Stomach smooth muscle (tissue), 2 donors: ENCODE measurements at regions not wholly inside any gene's neighbourhood (a gene's known extent, or its start where the extent isn't known, plus 50 kb on each side); places are given as distances from the start of the nearest gene placed in this dataset.
"Not testable (repeated sequence)": the region's sequence is repeated elsewhere in the genome, so short reads cannot be mapped to it uniquely, and the experiment has no call there.

ENCODE experiments used
- H3K27ac ChIP-seq: one replicate; pipeline ENCODE4 v1.7.0; 2013; ENCODE audit warnings: mild to moderate bottlenecking, low read length, inconsistent platforms
- H3K27me3 ChIP-seq, 2 donors: one replicate each; pipeline ENCODE4 v1.7.0; 2013; ENCODE audit warnings: low read length in 2 of 2; ENCODE audit not compliant: insufficient read depth in 2 of 2, control insufficient read depth in 1 of 2
- H3K36me3 ChIP-seq, 2 donors: one replicate each; pipeline ENCODE4 v1.7.0; 2013; ENCODE audit warnings: low read length in 2 of 2; ENCODE audit not compliant: control insufficient read depth in 2 of 2, insufficient read depth in 2 of 2
- H3K4me1 ChIP-seq: one replicate; pipeline ENCODE4 v1.7.0; 2013; ENCODE audit warnings: low read length; ENCODE audit not compliant: control insufficient read depth, insufficient read depth
- H3K4me3 ChIP-seq, 2 donors: one replicate each; pipeline ENCODE4 v1.7.0; 2013; ENCODE audit warnings: low read length in 2 of 2
- H3K9ac ChIP-seq, 2 donors: one replicate each; pipeline ENCODE4 v1.7.0; 2013; ENCODE audit warnings: low read length in 2 of 2, mild to moderate bottlenecking in 1 of 2
- H3K9me3 ChIP-seq, 2 donors: one replicate each; pipeline ENCODE4 v1.7.0; 2013; ENCODE audit warnings: low read length in 2 of 2; ENCODE audit not compliant: control insufficient read depth in 2 of 2
- donor health status: healthy.
- donor health status: Pancreatic carcinoma.

- Histone ChIP-seq H3K9ac (no peak overlapping the region), H3K4me1 (no peaks in the 10 kb centered on the region), H3K27me3 (no peaks in the 10 kb centered on the region), H3K4me3 (no peak overlapping the region), H3K27ac (no peak overlapping the region), H3K36me3 (no peaks in the 10 kb centered on the region), H3K9me3 (no peaks in the 10 kb centered on the region)
Observed at GRCh38 chr15:47041301-47041700, 676.0 kb upstream of the SEMA6D start.

- not testable (repeated sequence) for H3K4me1 ChIP-seq, H3K27ac ChIP-seq, H3K9ac ChIP-seq, H3K36me3 ChIP-seq, H3K9me3 ChIP-seq, H3K27me3 ChIP-seq, H3K4me3 ChIP-seq
Observed at GRCh38 chr15:47047981-47048380, 669.3 kb upstream of the SEMA6D start.

GRCh38 chr15:47066392-47066791, 650.9 kb upstream of the SEMA6D start:
- H3K27me3 ChIP-seq, result no peaks in the 10 kb centered on the region
- H3K9me3 ChIP-seq, result no peaks in the 10 kb centered on the region
- H3K4me1 ChIP-seq, result no peaks in the 10 kb centered on the region
- no peaks in the 10 kb centered on the region for H3K36me3 ChIP-seq
- no peak overlapping the region for H3K9ac ChIP-seq
- no peak overlapping the region for H3K4me3 ChIP-seq
- no peak overlapping the region for H3K27ac ChIP-seq

GRCh38 chr15:47077846-47078245, 639.5 kb upstream of the SEMA6D start:
- H3K4me1 ChIP-seq, H3K9me3 ChIP-seq, H3K27ac ChIP-seq, H3K36me3 ChIP-seq, H3K4me3 ChIP-seq, H3K27me3 ChIP-seq, H3K9ac ChIP-seq: not testable (repeated sequence)

- Histone ChIP-seq H3K9me3 (no peaks in the 10 kb centered on the region), H3K27me3 (no peaks in the 10 kb centered on the region), H3K4me1 (no peaks in the 10 kb centered on the region), H3K36me3 (no peaks in the 10 kb centered on the region), H3K4me3 (no peak overlapping the region), H3K9ac (no peak overlapping the region), H3K27ac (no peak overlapping the region)
Observed at GRCh38 chr15:47095833-47096232, 621.5 kb upstream of the SEMA6D start.

GRCh38 chr15:47098526-47098925, 618.8 kb upstream of the SEMA6D start:
- not testable (repeated sequence) for H3K4me1 ChIP-seq

GRCh38 chr15:47099801-47100200, 617.5 kb upstream of the SEMA6D start:
- H3K4me3 ChIP-seq, H3K36me3 ChIP-seq, H3K9me3 ChIP-seq, H3K27me3 ChIP-seq, H3K4me1 ChIP-seq, H3K27ac ChIP-seq, H3K9ac ChIP-seq: not testable (repeated sequence)

More at GRCh38 chr15:47098526-47098925, 618.8 kb upstream of the SEMA6D start:
- H3K27me3 ChIP-seq, H3K9me3 ChIP-seq, H3K36me3 ChIP-seq, H3K27ac ChIP-seq, H3K4me3 ChIP-seq, H3K9ac ChIP-seq: not testable (repeated sequence)

- H3K4me3 ChIP-seq, H3K4me1 ChIP-seq, H3K9me3 ChIP-seq, H3K9ac ChIP-seq, H3K36me3 ChIP-seq, H3K27me3 ChIP-seq, H3K27ac ChIP-seq: not testable (repeated sequence)
Observed at GRCh38 chr15:47108800-47109199, 608.5 kb upstream of the SEMA6D start.

GRCh38 chr15:47116698-47117097, 600.6 kb upstream of the SEMA6D start:
- H3K4me1 ChIP-seq, result no peaks in the 10 kb centered on the region
- no peak overlapping the region for H3K4me3 ChIP-seq
- H3K27me3 ChIP-seq, result no peaks in the 10 kb centered on the region
- H3K9ac ChIP-seq, result no peak overlapping the region
- no peak overlapping the region for H3K27ac ChIP-seq
- H3K36me3 ChIP-seq, result no peaks in the 10 kb centered on the region
- H3K9me3 ChIP-seq, result no peaks in the 10 kb centered on the region

GRCh38 chr15:47119349-47119748, 598.0 kb upstream of the SEMA6D start:
- Histone ChIP-seq H3K27me3 (no peaks in the 10 kb centered on the region), H3K27ac (no peak overlapping the region), H3K36me3 (no peaks in the 10 kb centered on the region)

GRCh38 chr15:47124430-47125102, 592.7 kb upstream of the SEMA6D start:
- Histone ChIP-seq H3K27ac (no peak overlapping the region), H3K27me3 (no peaks in the 10 kb centered on the region), H3K4me1 (no peaks in the 10 kb centered on the region), H3K4me3 (no peak overlapping the region), H3K9me3 (peaks cover 0 to 2% of the 10 kb centered on the region in 2 donors), H3K9ac (no peak overlapping the region), H3K36me3 (no peaks in the 10 kb centered on the region)

More at GRCh38 chr15:47119349-47119748, 598.0 kb upstream of the SEMA6D start:
- H3K9me3 ChIP-seq, result no peaks in the 10 kb centered on the region
- no peaks in the 10 kb centered on the region for H3K4me1 ChIP-seq
- no peak overlapping the region for H3K4me3 ChIP-seq
- H3K9ac ChIP-seq, result no peak overlapping the region
